Left lung (tissue), 4 donors: ENCODE measurements at regions not wholly inside any gene's neighbourhood (a gene's known extent, or its start where the extent isn't known, plus 50 kb on each side); places are given as distances from the start of the nearest gene placed in this dataset.

Experiments used
- ATAC-seq: fragments of 200-7000 bp; cut with Tn5 transposase; one replicate; pipeline ENCODE4 v1.9.1; 2020; ENCODE audit warnings: moderate library complexity
- DNase-seq, 4 donors: peaks; one replicate each; pipeline ENCODE4 v3.0.0-alpha.2; 2013 to 2020
- H3K27ac ChIP-seq, 2 donors: fragments of 200-600 bp; sonication (generic) in 1 of 2; one replicate each; pipeline versions ENCODE4 v1.5.0 to v1.8.0; 2020 to 2021
- H3K27me3 ChIP-seq, 2 donors: fragments of 200-600 bp; sonication (generic) in 1 of 2; one replicate each; pipeline versions ENCODE4 v1.5.0 to v1.8.0; 2020 to 2021
- H3K36me3 ChIP-seq, 2 donors: fragments of 200-600 bp; sonication (generic) in 1 of 2; one replicate each; pipeline versions ENCODE4 v1.5.0 to v1.8.0; 2020 to 2021
- H3K4me1 ChIP-seq, 2 donors: fragments of 200-600 bp; one replicate each; pipeline ENCODE4 v1.8.0; 2021
- H3K4me3 ChIP-seq, 2 donors: fragments of 200-600 bp; sonication (generic) in 1 of 2; one replicate each; pipeline versions ENCODE4 v1.5.0 to v1.8.0; 2020 to 2021; ENCODE audit warnings: mild to moderate bottlenecking in 1 of 2
- H3K9me3 ChIP-seq, 2 donors: fragments of 200-600 bp; sonication (generic) in 1 of 2; one replicate each; pipeline versions ENCODE4 v1.5.0 to v1.8.0; 2020 to 2021
- intact Hi-C, 2 donors: fragments of 100-400 bp; cut with DNase I; formaldehyde crosslinking; loops; one replicate each; pipeline versions ENCODE4 v1.11.2 to v1.14.2; 2022
- TF ChIP-seq, protein P1 (sequence below), 2 donors: fragments of 200-600 bp; sonication (generic) in 1 of 2; IDR thresholded peaks; one replicate each; pipeline versions ENCODE4 v1.5.0 to v1.8.0; 2021; ENCODE audit warnings: antibody characterized with exemption in 2 of 2
- donor health status: DM: no; HTN: yes; CAD: no.
- donor health status: DM: no; HTN: no; CAD: no.

DNA sequence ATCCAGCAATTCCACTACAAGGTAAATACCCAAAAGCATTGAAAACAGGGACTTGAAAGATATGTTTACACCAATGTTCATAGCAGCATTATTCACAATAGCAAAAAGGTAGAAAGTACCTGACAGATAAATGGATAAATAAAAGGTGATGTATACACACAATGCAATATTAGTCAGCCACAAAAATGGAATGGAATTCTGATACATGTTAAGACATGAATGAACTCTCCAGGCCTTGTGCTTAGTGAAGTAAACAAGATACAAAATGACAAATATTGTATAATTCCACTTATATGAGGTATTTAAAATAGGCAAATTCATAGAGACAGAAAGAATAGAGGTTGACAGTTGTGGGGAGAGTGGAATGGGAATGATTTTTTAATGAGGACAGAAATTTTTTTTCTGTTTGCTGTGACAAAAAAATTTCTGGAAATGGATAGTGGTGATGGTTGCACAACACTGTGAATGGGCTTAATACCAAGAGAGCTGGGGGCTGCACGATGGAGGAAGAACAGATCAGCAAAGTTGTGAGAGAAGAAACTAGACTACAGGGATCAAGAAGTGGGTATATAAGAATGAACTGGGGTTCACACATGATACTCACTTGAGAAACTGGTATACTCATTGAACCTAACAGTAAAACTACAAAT is 137.2 kb downstream of the MZT1 start:
- H3K27ac ChIP-seq, result no peak overlapping the region
- intact Hi-C loops, result no loop called here
- H3K36me3 ChIP-seq, result no peaks in the 10 kb centered on the region
- DNase-seq (peak in 1 of 4 donors; percentile 35), ATAC-seq (no peak)
- no peaks in the 10 kb centered on the region for H3K9me3 ChIP-seq
- TF ChIP-seq, protein P1, sequence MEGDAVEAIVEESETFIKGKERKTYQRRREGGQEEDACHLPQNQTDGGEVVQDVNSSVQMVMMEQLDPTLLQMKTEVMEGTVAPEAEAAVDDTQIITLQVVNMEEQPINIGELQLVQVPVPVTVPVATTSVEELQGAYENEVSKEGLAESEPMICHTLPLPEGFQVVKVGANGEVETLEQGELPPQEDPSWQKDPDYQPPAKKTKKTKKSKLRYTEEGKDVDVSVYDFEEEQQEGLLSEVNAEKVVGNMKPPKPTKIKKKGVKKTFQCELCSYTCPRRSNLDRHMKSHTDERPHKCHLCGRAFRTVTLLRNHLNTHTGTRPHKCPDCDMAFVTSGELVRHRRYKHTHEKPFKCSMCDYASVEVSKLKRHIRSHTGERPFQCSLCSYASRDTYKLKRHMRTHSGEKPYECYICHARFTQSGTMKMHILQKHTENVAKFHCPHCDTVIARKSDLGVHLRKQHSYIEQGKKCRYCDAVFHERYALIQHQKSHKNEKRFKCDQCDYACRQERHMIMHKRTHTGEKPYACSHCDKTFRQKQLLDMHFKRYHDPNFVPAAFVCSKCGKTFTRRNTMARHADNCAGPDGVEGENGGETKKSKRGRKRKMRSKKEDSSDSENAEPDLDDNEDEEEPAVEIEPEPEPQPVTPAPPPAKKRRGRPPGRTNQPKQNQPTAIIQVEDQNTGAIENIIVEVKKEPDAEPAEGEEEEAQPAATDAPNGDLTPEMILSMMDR (IDR thresholded peaks at IDR 0.05), result no peak
- no peak overlapping the region for H3K4me3 ChIP-seq
- no peaks in the 10 kb centered on the region for H3K27me3 ChIP-seq
- no peaks in the 10 kb centered on the region for H3K4me1 ChIP-seq

DNA sequence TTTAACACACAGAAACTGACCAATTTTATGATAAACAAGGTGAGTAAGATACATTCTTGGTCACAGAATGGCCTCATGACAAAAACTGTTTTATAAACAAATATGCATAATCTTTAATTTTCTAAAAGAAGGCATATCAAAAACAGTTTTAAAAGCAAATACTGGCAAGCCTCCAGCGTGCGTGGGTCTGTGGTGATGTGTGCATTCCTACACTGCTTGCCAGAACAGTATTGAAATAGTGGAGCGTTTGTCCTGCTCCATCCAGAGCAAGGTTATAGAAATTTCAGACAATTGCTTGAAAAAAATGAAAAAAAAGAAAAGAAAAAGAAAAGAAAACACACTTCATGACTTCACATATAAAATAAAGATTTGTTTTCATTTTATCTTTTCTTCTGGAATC is 140.9 kb downstream of the MZT1 start:
- DNase-seq (peak in 2 of 4 donors; percentile 40 to 56), ATAC-seq (no peak)
- Histone ChIP-seq H3K9me3 (no peaks in the 10 kb centered on the region), H3K4me1 (no peaks in the 10 kb centered on the region), H3K27me3 (no peaks in the 10 kb centered on the region), H3K36me3 (no peaks in the 10 kb centered on the region), H3K27ac (no peak overlapping the region), H3K4me3 (no peak overlapping the region)
- intact Hi-C loops, result no loop called here
- TF ChIP-seq, protein P1 (IDR thresholded peaks at IDR 0.05), result no peak

DNA sequence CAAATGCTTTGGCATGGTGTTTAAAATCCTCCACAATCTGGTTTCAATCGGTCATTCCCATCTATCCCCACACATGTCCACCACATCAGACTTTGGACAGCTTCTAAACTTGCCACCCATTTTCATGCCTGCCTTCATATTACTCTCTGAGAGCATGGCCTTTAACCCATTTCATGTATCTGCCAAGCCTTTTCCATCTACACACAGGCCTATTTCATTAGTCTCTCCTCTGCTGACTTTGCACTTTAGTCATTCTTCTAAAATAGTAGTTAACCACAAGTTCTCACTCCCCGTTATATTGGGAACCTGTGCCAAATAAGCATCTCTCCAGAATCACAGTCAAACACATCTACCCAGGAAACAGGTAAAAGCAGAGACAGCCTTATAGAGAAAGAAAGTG is 142.2 kb downstream of the MZT1 start:
- H3K9me3 ChIP-seq, result no peaks in the 10 kb centered on the region
- DNase-seq (no peak), ATAC-seq (no peak)
- no peak overlapping the region for H3K4me3 ChIP-seq
- intact Hi-C loops, result no loop called here
- no peaks in the 10 kb centered on the region for H3K36me3 ChIP-seq
- H3K27ac ChIP-seq, result no peak overlapping the region
- TF ChIP-seq, protein P1 (IDR thresholded peaks at IDR 0.05), result no peak
- no peaks in the 10 kb centered on the region for H3K27me3 ChIP-seq
- H3K4me1 ChIP-seq, result no peaks in the 10 kb centered on the region

DNA sequence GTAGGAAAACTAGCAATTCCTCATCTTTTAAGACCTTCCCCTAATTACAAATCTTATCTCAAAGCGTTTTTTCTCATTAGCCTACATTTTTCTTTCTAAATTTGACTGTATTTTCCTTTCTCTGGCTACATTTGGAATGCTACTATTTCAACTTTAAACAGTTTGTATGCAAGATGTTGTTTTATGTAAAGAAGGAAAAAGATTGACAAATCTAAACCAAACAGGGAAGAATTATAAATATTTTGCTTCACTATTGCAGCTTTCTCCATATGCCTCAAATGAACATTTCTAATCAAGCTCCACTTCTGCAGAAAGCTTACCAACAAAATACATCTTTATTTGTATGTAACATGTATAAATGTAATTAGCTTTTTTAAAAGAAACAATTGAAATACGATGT is 156.2 kb downstream of the MZT1 start:
- intact Hi-C loops, result no loop called here
- DNase-seq (no peak), ATAC-seq (no peak)
- H3K36me3 ChIP-seq, result no peaks in the 10 kb centered on the region
- TF ChIP-seq, protein P1 (IDR thresholded peaks at IDR 0.05), result no peak
- H3K9me3 ChIP-seq, result peaks cover 0 to 10% of the 10 kb centered on the region in 2 donors
- no peaks in the 10 kb centered on the region for H3K27me3 ChIP-seq
- no peaks in the 10 kb centered on the region for H3K4me1 ChIP-seq
- H3K27ac ChIP-seq, result no peak overlapping the region
- no peak overlapping the region for H3K4me3 ChIP-seq

DNA sequence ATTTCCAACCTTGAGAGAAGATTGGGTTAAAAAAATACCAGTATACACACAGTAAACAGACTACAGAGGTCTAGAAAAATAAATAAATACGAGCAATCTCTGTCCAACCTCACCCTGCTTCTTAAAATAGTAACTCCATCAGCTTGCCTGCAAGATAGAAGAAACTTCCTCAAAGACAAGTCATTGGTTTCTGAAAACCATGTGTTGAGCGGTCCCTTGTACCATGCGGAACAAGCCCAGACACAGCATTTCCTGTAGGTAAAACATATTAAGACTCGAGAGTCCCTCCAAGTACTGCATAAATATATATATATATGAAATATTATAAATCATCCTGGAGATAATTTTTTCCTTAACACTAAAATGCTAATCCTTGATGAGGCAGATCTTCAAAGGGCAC is 157.4 kb downstream of the MZT1 start:
- Histone ChIP-seq H3K4me1 (no peaks in the 10 kb centered on the region), H3K4me3 (no peak overlapping the region), H3K27ac (no peak overlapping the region), H3K36me3 (no peaks in the 10 kb centered on the region), H3K9me3 (no peaks in the 10 kb centered on the region), H3K27me3 (no peaks in the 10 kb centered on the region)
- intact Hi-C loops, result no loop called here
- DNase-seq (no peak), ATAC-seq (no peak)
- TF ChIP-seq, protein P1 (IDR thresholded peaks at IDR 0.05), result no peak
